ENCODE measurements at regions not wholly inside any gene's neighbourhood (a gene's known extent, or its start where the extent isn't known, plus 50 kb on each side); places are given as distances from the start of the nearest gene placed in this dataset.

GRCh38 chr5:163369776-163370385 lies 67.5 kb upstream of the CCNG1 start:
- DNase-seq = no peak

DNA sequence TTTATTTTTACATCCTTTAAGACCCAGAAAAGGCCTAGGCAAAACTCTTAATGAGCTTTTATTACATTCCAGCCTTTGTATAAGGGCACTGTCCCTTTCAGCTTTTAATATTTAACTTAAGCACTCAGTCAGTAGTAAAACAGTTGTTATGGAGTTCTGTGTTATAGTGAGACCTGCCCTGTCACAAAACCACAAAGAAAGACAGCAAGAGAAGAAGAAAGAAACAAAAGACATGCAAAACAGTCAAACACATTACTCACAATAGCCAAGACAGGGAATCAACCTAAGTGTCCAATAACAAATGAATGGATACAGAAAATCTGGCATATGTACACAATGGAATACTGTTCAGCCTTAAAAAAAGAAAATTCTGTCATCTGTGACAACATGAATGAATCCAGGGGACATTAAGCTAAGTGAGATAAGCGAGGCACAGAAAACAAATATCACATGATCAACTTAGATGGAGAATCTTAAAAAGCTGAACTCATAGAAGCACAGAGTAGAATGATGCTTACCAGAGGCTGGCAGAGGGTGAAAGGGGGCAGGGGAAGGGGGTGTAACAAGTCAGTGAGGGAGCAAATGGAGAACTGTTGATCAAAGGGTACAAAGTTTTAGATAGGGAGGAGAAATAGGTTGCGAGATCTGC lies 63.8 kb upstream of the CCNG1 start:
- no peak for DNase-seq

- no peak for DNase-seq
These were observed 59.4 kb upstream of the CCNG1 start for GRCh38 chr5:163377982-163378381.

DNA sequence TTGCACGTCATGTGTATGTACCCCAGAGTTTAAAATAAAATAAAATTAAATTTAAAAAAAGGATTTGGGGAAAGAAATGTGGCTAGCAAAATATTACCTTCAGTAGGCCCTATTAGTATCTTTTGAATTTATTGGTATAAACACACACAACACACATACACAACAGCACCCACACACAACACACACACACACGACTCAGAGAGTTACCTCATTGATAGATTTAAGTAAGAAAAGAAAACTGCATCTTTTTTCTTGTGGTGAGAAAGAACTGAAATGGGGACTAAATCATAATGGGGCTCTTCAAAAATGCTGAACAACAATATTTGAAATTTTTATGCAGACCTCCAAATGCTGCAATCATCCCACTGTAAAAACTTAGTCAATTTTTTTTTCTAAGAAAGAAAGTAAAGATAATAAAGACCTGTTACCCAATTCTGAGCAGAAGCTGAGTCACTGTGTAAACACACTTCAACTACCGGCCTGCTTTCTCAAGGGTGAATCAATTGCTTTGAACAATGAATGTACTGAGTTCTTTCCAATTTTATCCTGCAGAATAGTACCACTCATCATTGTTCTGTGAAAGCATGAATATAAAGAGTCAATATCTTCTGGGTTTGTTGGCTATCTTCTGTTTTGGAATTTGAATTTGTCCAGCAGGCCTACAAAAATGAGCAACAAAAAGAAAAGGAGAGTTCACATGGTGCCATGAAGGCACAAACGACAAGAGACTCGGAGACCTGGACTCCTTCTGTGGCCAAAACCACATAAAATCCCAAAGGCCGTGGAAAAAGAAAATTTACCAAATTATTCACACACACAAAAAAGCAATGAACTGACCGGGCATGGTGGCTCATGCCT lies 57.9 kb upstream of the CCNG1 start:
- no peak for DNase-seq

GRCh38 chr5:163381832-163382231 lies 55.6 kb upstream of the CCNG1 start:
- no peak for DNase-seq

GRCh38 chr5:163383754-163384153 lies 53.6 kb upstream of the CCNG1 start:
- no peak for DNase-seq

GRCh38 chr5:163384669-163385068 lies 52.7 kb upstream of the CCNG1 start:
- DNase-seq = no peak

DNA sequence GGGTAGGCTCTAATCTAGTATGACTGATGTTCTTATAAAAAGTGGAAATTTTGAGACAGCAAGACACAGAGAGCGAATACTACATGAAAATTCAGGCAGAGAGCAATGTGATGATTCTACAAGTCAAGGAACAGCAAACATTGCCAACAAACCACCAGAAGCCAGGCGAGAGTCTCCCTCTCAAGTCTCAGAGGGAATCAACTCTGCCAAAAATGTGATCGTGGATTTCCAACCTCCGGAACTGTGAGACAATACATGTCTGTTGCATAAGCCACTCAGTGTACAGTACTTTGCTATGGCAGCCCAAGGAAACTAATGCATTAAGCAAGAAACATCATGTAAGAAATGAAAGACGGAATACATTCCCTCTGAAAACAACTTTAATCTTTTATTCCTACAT lies 52.1 kb upstream of the CCNG1 start:
- DNase-seq = no peak

DNA sequence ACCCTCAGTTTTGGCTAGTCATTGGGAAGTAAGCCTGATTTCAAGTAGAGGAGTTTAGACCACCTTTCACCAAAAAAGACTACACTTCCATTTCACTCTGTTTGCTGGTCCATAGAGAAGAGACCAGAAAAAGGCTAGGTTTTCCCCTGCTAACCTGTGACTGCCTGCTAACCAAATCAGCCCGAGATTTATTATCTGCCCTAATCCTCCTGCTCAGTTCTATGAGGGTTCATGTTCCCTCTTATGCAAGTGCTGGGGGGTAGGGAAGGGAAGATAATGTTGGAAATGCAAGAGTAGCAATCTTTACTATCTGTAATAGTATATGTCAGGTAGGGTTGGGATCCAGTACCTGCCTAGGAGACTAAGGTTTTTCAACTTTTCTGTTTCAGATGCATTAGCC lies 51.6 kb upstream of the CCNG1 start:
- DNase-seq = no peak

DNA sequence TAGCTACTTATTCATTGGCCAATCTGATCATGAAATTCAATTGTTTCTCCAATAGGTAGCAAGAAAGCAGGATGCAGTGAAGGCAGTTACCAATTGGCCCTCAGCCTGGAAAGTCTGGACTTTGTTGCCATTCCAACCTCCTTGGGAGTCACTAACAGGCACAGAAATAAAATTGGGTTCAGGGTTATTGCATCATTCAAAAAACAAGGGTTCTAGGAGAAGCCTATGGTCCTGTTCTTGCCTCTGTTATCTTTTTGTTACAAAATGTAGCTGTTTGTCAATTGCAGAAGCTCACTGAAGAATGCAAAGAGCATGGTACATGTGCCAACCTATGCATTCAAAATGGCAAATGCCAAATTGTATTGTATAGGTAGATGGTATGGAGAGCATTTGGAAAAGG lies 51.0 kb upstream of the CCNG1 start:
- no peak for DNase-seq

GRCh38 chr5:163387589-163388343 lies 49.6 kb upstream of the CCNG1 start:
- no peak for DNase-seq
